ENCODE measurements at regions not wholly inside any gene's neighbourhood (a gene's known extent, or its start where the extent isn't known, plus 50 kb on each side); places are given as distances from the start of the nearest gene placed in this dataset.

DNA sequence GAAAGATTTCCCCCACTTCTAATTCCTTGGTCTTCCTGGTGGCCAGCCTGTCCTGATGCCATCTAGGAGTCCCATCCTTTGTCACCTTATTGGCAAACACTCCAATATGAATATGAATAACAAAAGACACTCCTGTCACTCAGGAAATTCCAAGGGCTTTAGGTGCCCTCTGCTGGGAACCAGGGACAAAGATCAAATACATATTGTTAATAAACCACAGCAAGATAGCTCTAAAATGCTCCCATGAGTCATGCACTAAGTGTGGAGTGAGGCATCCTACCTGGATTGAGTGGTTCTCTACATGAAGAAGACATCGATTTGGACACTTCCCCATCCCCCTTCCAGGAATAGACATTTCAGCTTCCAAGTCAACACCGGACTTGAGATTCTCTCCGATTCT, 823.6 kb downstream of the TBC1D22A start:
- no peak for ATAC-seq (ENCODE audit: low read depth)
- DNase-seq: no peak
- intact Hi-C loops (cut with micrococcal nuclease): no loop called here

More for the DNA sequence above, 823.6 kb downstream of the TBC1D22A start:
- Histone ChIP-seq H3K27ac (ENCODE audit: insufficient read depth, low read length) (no peak overlapping the region), H3K4me2 (ENCODE audit: low read depth, low read length) (no peak overlapping the region), H4K91ac (ENCODE audit: insufficient read depth, low read depth, low read length) (no peak overlapping the region), H3K4ac (ENCODE audit: low read depth, low read length) (no peak overlapping the region), H3K36me3 (ENCODE audit: control insufficient read depth, insufficient read depth, low read length) (no peaks in the 10 kb centered on the region), H2BK15ac (ENCODE audit: low read depth, low read length) (no peak overlapping the region), H3K56ac (ENCODE audit: extremely low read depth, insufficient read depth, low read length) (no peak overlapping the region), H3K18ac (ENCODE audit: low read depth, low read length) (no peak overlapping the region), H2AK5ac (ENCODE audit: low read depth, low read length) (no peak overlapping the region), H4K5ac (ENCODE audit: low read depth, low read length) (no peak overlapping the region), H3K9ac (ENCODE audit: low read depth, low read length) (no peak overlapping the region), H3K23ac (ENCODE audit: low read depth, low read length) (no peak overlapping the region), H4K8ac (ENCODE audit: low read depth in 2 of 2, low read length in 2 of 2) (no peak overlapping the region), H4K20me1 (ENCODE audit: insufficient read depth, low read length) (no peaks in the 10 kb centered on the region), H2BK5ac (ENCODE audit: low read depth, low read length, poor library complexity, severe bottlenecking) (no peak overlapping the region), H2BK20ac (ENCODE audit: low read depth, low read length) (no peak overlapping the region), H2AK9ac (replicated peaks; ENCODE audit: low read depth, low read length, poor library complexity) (no peak overlapping the region), H3K27me3 (ENCODE audit: control insufficient read depth, insufficient read depth, low read length) (no peaks in the 10 kb centered on the region), H2AFZ (replicated peaks; ENCODE audit: low read length, poor library complexity) (no peak overlapping the region), H3K9me1 (ENCODE audit: insufficient read depth, low read length) (no peaks in the 10 kb centered on the region), H3K4me3 (ENCODE audit: insufficient read depth, low read depth, low read length) (no peak overlapping the region), H3K9me3 (ENCODE audit: control insufficient read depth, insufficient read depth, low read length) (peaks cover 27% of the 10 kb centered on the region), H3K79me1 (ENCODE audit: low read depth in 1 of 2, low read length in 2 of 2) (no peaks in the 10 kb centered on the region), H2BK120ac (ENCODE audit: low read depth, low read length) (no peak overlapping the region), H3K14ac (replicated peaks; ENCODE audit: low read depth, low read length) (no peak overlapping the region), H3K4me1 (ENCODE audit: control insufficient read depth, insufficient read depth, low read length) (no peaks in the 10 kb centered on the region)
- WGBS, 2 experiments (ENCODE audit: extremely low coverage in 2 of 2, insufficient read length in 1 of 2): no CpG with 5 or more reads among the region's 3 CpGs
- dilution Hi-C loops (cut with HindIII; ENCODE audit: low sequenced_read_pairs, unreplicated experiment) (no loop called here), in situ Hi-C loops (cut with MboI; ENCODE audit: low sequenced_read_pairs) (no loop called here)
- TF ChIP-seq MAZ (IDR thresholded peaks at IDR 0.05; ENCODE audit: borderline replicate concordance, low read depth, low read length) (no peak), USF2 (IDR thresholded peaks at IDR 0.05; ENCODE audit: low read depth, low read length) (no peak), BHLHE40 (IDR thresholded peaks at IDR 0.05; ENCODE audit: low read depth, low read length) (no peak), NFE2L2 (IDR thresholded peaks at IDR 0.05; ENCODE audit: low read depth, low read length) (no peak), FOS (IDR thresholded peaks at IDR 0.05; ENCODE audit: low read depth, low read length) (no peak), MXI1 (IDR thresholded peaks at IDR 0.05; ENCODE audit: borderline replicate concordance, low read depth, low read length) (no peak), RFX5 (IDR thresholded peaks at IDR 0.05; ENCODE audit: low read depth, low read length) (no peak), RAD21 (IDR thresholded peaks at IDR 0.05; ENCODE audit: low read length) (no peak), CTCF (conservative IDR thresholded peaks at IDR 0.05; ENCODE audit: low read depth, low read length) (no peak), CEBPB (IDR thresholded peaks at IDR 0.05; ENCODE audit: low read depth, low read length) (no peak), POLR2A (IDR thresholded peaks at IDR 0.05; ENCODE audit: low read depth, low read length) (no peak), MAFK (IDR thresholded peaks at IDR 0.05; ENCODE audit: low read depth, low read length) (no peak), RCOR1 (IDR thresholded peaks at IDR 0.05; ENCODE audit: insufficient replicate concordance, low read length) (no peak), CHD1 (IDR thresholded peaks at IDR 0.05; ENCODE audit: low read depth, low read length) (no peak), SMC3 (IDR thresholded peaks at IDR 0.05; ENCODE audit: low read depth, low read length) (no peak)
- POLR2A ChIA-PET (ENCODE audit: unreplicated experiment): no interaction called here
- BruUV-seq (replicated peaks): no TSS peak
- CTCF ChIA-PET: no interaction called here

Measured in IMR-90 (cell line).